Body of pancreas (tissue), 4 donors: ENCODE measurements at regions not wholly inside any gene's neighbourhood (a gene's known extent, or its start where the extent isn't known, plus 50 kb on each side); places are given as distances from the start of the nearest gene placed in this dataset.

Source experiments
- ATAC-seq: fragments of 150-250 bp; one replicate; pipeline ENCODE4 v1.9.1; 2016
- DNase-seq, 4 donors: peaks; one replicate each; pipeline ENCODE4 v3.0.0-alpha.2; 2019
- H3K27ac ChIP-seq, 4 donors: fragments of 200-600 bp; sonication (generic); 1 replicate in 3 of 4; 2 replicates in 1 of 4; pipeline versions ENCODE4 v1.5.1 to v1.6.1; 2016 to 2019; ENCODE audit warnings: mild to moderate bottlenecking in 1 of 4, mixed read lengths in 1 of 4, moderate library complexity in 1 of 4
- H3K27me3 ChIP-seq, 2 donors: fragments of 200-600 bp; sonication (generic); one replicate each; pipeline ENCODE4 v1.6.0; 2016; ENCODE audit warnings: mild to moderate bottlenecking in 1 of 2
- H3K36me3 ChIP-seq, 2 donors: fragments of 200-600 bp; sonication (generic); replicated peaks in 1 of 2; 2 replicates each; pipeline ENCODE4 v1.5.1; 2016; ENCODE audit warnings: low read depth in 2 of 2; ENCODE audit not compliant: insufficient read depth in 1 of 2
- H3K4me1 ChIP-seq: fragments of 200-600 bp; sonication (generic); one replicate; pipeline ENCODE4 v1.6.0; 2016
- H3K4me3 ChIP-seq, 2 donors: fragments of 200-600 bp; sonication (generic); 1 replicate in 1 of 2; 2 replicates in 1 of 2; pipeline ENCODE4 v1.5.1; 2016 to 2019
- H3K9me3 ChIP-seq, 3 donors: fragments of 200-600 bp; sonication (generic); 1 replicate in 2 of 3; 2 replicates in 1 of 3; pipeline ENCODE4 v1.5.1; 2016
- POLR2A ChIP-seq, 3 donors: fragments of 450-650 bp; IDR thresholded peaks; one replicate each; pipeline ENCODE4 v1.6.1; 2016; ENCODE audit warnings: antibody characterized with exemption in 3 of 3, mild to moderate bottlenecking in 2 of 3
- WGBS, 2 donors: methylation state at CpG; one replicate each; pipeline ENCODE4 v1.1.5; 2017; 5-methylcytosine and 5-hydroxymethylcytosine counted together
- intact Hi-C: fragments of 100-400 bp; cut with DNase I; formaldehyde crosslinking; loops from one replicate; pipeline ENCODE4 v1.15.1; 2023
- TF ChIP-seq, protein P1 (sequence below), 7 experiments: fragments of 450-650 bp in 4 of 7; fragments of 200-600 bp in 3 of 7; sonication (generic) in 3 of 7; IDR thresholded peaks; one replicate each; pipeline ENCODE4 v1.5.1; 2016 to 2019; ENCODE audit warnings: antibody characterized with exemption in 7 of 7

DNA sequence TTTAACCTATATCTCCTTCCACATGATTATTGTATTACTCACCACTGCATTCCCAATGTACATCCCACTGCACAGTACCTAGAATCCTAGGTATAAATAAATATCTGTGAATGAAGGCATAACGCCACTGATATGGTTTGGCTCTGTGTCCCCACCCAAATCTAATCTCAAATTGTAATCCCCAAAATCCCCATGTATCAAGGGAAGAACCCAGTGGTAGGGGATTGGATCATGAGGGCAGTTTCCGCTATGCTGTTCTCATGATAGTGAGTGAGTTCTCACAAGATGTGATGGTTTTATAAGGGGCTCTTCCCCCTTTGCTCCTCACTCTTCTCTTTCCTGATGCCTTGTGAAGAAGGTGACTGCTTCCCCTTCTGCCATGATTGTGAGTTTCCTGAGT is 599.0 kb upstream of the ADGRL2 start:
- Histone ChIP-seq H3K4me1 (no peaks in the 10 kb centered on the region), H3K9me3 (no peaks in the 10 kb centered on the region), H3K36me3 (no peaks in the 10 kb centered on the region), H3K27ac (no peak overlapping the region), H3K4me3 (no peak overlapping the region), H3K27me3 (no peaks in the 10 kb centered on the region)
- intact Hi-C loops = no loop called here
- no peak for TF ChIP-seq POLR2A (IDR thresholded peaks at IDR 0.05)
- TF ChIP-seq, protein P1, sequence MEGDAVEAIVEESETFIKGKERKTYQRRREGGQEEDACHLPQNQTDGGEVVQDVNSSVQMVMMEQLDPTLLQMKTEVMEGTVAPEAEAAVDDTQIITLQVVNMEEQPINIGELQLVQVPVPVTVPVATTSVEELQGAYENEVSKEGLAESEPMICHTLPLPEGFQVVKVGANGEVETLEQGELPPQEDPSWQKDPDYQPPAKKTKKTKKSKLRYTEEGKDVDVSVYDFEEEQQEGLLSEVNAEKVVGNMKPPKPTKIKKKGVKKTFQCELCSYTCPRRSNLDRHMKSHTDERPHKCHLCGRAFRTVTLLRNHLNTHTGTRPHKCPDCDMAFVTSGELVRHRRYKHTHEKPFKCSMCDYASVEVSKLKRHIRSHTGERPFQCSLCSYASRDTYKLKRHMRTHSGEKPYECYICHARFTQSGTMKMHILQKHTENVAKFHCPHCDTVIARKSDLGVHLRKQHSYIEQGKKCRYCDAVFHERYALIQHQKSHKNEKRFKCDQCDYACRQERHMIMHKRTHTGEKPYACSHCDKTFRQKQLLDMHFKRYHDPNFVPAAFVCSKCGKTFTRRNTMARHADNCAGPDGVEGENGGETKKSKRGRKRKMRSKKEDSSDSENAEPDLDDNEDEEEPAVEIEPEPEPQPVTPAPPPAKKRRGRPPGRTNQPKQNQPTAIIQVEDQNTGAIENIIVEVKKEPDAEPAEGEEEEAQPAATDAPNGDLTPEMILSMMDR (IDR thresholded peaks at IDR 0.05) = no peak
- DNase-seq (no peak), ATAC-seq (no peak)
- 77 to 83% methylated on average over 2 of the region's 2 CpGs for WGBS, 2 donors

DNA sequence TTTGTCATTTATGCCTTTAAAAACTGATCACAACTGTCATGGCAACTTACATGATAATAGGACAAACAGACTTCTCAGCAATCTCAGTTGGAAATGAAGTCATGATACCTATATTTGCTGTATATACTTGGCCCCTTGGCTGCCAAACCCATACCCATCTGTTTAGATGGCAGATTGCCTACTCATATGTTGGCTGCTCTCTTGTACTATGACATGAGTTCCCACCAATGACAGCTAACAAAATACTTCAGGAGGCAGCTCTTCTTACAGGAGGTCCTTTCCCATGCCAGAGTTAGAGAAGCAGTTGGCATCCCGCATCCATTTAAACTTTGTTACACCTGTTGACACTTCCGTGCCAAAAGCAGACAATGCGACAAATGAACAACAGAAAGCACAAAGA is 603.1 kb upstream of the ADGRL2 start:
- Histone ChIP-seq H3K27ac (no peak overlapping the region), H3K4me3 (no peak overlapping the region), H3K36me3 (no peaks in the 10 kb centered on the region), H3K9me3 (no peaks in the 10 kb centered on the region), H3K4me1 (no peaks in the 10 kb centered on the region), H3K27me3 (no peaks in the 10 kb centered on the region)
- intact Hi-C loops = no loop called here
- whole genome bisulfite sequencing, 2 donors = 74 to 93% methylated on average over 3 of the region's 3 CpGs
- DNase-seq = no peak
- ATAC-seq = no peak
- TF ChIP-seq, protein P1 (IDR thresholded peaks at IDR 0.05) = no peak
- TF ChIP-seq POLR2A (IDR thresholded peaks at IDR 0.05) = no peak

DNA sequence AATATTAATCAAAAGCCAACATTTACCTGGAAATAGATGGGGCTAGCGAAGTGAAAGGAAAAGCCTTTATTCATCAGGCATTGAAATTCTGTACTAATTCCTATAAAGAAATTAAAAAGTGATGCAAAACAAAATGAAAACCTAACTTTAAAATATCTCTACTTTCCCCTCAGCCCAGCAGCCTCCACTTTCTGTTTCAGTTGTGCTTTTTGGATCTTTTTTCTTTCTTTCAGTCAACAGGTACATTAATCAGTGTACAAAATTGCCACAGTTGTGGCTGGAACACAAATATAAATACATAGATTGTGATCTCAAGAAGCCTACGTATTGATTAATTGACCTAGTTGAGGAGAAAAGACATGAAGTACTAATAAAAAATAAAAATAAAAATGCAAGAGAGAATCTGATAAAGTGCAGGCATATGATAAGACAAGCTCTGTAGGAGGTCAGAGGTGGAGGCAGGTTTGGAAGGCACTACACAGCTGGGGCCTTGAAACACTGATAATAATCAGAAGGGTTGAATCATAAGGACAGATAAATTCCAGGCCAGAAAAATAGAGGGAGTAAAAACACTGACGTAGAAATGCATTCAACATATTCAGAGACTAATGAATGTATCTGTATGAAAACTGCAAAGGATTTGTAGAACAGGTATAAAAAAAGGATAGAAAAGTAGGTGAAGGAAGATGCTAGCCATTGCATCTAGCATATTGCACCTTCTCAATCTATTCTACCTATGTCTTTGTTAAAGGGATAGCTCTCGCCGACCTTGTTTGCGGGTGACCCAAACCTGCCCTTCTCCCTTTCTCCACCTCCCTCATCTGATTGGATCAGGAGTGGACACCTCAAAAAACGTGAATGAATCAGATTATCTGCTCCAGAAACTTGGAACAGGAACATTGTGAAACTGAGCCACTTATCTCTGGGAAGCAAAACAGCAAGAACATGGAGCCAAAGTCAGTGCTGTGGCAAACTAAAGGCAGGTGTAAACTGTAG is 607.8 kb upstream of the ADGRL2 start:
- Histone ChIP-seq H3K27me3 (no peaks in the 10 kb centered on the region), H3K9me3 (no peaks in the 10 kb centered on the region), H3K27ac (no peak overlapping the region), H3K4me3 (no peak overlapping the region), H3K4me1 (no peaks in the 10 kb centered on the region), H3K36me3 (no peaks in the 10 kb centered on the region)
- intact Hi-C loops = no loop called here
- ATAC-seq = no peak
- TF ChIP-seq, protein P1 (IDR thresholded peaks at IDR 0.05) = no peak
- no peak for TF ChIP-seq POLR2A (IDR thresholded peaks at IDR 0.05)
- DNase-seq = no peak
- WGBS, 2 donors = 64% methylated on average over 7 of the region's 7 CpGs

- Histone ChIP-seq H3K4me3 (no peak overlapping the region), H3K36me3 (no peaks in the 10 kb centered on the region), H3K9me3 (no peaks in the 10 kb centered on the region), H3K27me3 (no peaks in the 10 kb centered on the region), H3K4me1 (no peaks in the 10 kb centered on the region), H3K27ac (no peak overlapping the region)
- ATAC-seq = no peak
- TF ChIP-seq, protein P1 (IDR thresholded peaks at IDR 0.05) = no peak
- TF ChIP-seq POLR2A (IDR thresholded peaks at IDR 0.05) = no peak
- WGBS, 2 donors = 73 to 81% methylated on average over 3 of the region's 3 CpGs
- no peak for DNase-seq
- intact Hi-C loops = no loop called here
These were observed 610.7 kb upstream of the ADGRL2 start for GRCh38 chr1:81190003-81190402.

- H3K27ac ChIP-seq = no peak overlapping the region
- 51 to 56% methylated on average over 1 of the region's 1 CpG for WGBS, 2 donors
- no peaks in the 10 kb centered on the region for H3K27me3 ChIP-seq
- ATAC-seq (no peak), DNase-seq (no peak)
- no peaks in the 10 kb centered on the region for H3K4me1 ChIP-seq
- no peak overlapping the region for H3K4me3 ChIP-seq
- intact Hi-C loops = no loop called here
- no peak for TF ChIP-seq POLR2A (IDR thresholded peaks at IDR 0.05)
- TF ChIP-seq, protein P1 (IDR thresholded peaks at IDR 0.05) = no peak
- H3K9me3 ChIP-seq = no peaks in the 10 kb centered on the region
- no peaks in the 10 kb centered on the region for H3K36me3 ChIP-seq
These were observed 613.1 kb upstream of the ADGRL2 start for GRCh38 chr1:81187635-81188034.
